ENCODE measurements at regions not wholly inside any gene's neighbourhood (a gene's known extent, or its start where the extent isn't known, plus 50 kb on each side); places are given as distances from the start of the nearest gene placed in this dataset.
"Not testable (repeated sequence)": the region's sequence is repeated elsewhere in the genome, so short reads cannot be mapped to it uniquely, and the experiment has no call there.

DNA sequence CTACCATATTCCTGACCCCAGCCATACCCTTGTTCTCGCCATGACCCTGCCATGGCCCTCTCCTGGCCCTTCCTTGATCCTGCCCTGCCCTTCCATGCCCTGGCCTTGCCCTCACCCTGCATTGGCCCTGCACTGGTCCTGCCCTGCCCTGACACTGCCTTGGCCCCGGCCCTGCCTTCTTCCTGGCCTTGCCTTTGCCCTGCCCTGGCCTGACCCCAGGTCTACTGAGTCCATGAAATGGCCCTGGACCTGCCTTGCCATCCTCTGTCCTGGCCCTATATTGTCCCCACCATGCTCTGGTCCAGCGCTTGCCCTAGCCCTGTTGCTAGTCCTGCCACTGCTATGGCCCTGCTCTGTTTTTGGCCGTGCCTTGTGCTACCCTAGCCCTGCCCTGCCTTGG is 536.1 kb downstream of the FOXD4L6 start:
- H3K4me3 ChIP-seq; in situ Hi-C loops (cut with MboI; ENCODE audit: low sequenced_read_pairs in 4 of 4); ATAC-seq; H3K4me1 ChIP-seq; intact Hi-C loops (cut with DNase I; ENCODE audit: low total_unique reads); H3K27me3 ChIP-seq; H3K9me3 ChIP-seq; H3K36me3 ChIP-seq; DNase-seq; H3K27ac ChIP-seq: not testable (repeated sequence)

DNA sequence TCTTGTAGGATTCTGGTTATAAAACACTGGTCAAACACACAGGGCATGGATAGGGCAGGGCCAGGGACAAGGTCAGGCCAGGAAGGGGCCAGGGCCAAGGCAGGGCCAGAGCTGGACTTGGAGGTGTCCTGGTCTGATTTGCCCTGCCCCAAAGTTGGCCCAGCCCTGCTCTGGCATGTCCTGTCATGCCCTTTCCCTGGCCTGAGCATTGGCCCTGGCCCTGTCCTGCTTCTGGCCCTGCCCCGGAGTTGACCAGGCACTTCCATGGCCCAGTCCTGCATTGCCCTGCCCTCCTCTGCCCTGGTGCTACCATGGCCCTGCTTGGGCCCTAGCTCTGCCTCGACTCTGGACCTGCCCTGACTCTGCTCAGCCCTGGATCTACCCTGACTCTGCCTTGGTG is 536.6 kb downstream of the FOXD4L6 start:
- H3K4me1 ChIP-seq; ATAC-seq; H3K27ac ChIP-seq; H3K9me3 ChIP-seq; H3K27me3 ChIP-seq; H3K4me3 ChIP-seq; in situ Hi-C loops (cut with MboI; ENCODE audit: low sequenced_read_pairs in 4 of 4); intact Hi-C loops (cut with DNase I; ENCODE audit: low total_unique reads); H3K36me3 ChIP-seq: not testable (repeated sequence)
- DNase-seq = peak in 1 of 2 donors; percentile 15

DNA sequence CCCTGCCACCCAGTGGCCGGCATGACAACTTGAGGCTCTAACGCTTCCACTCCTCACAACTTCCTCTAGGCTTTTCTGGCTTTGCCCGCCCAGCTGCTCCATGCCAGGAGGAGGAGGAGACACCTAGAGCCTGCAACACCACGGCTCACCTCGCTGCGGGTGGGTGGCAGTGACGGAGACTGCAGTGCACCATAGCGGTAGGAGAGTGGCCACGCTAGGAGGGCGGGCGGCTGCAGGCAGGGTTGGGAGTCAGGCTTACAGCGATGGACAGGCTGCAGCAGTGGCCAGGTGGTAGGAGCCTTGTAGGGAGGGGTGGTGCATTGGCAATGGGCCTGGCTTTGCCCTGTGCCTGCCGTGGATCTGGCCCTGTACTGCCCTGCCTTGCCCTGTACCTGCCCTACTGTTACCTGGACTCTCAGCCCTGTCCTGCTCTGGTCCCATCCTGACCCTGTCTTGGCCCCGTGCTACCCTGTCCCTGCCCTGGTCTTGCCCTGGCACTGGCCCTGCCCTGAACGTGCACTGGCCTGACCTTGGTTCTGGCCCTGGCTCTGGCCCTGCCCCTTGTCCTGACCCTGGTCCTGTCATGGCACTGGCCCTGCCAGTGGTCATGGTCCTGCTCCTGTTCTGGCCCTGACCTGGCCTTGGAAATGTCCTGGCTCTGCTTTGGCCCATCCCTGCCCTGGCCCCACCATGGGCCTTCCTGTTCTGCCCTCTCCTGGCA is 540.8 kb downstream of the FOXD4L6 start:
- ATAC-seq; H3K9me3 ChIP-seq; intact Hi-C loops (cut with DNase I; ENCODE audit: low total_unique reads); H3K4me1 ChIP-seq; H3K4me3 ChIP-seq; in situ Hi-C loops (cut with MboI; ENCODE audit: low sequenced_read_pairs in 4 of 4); H3K36me3 ChIP-seq; H3K27me3 ChIP-seq; H3K27ac ChIP-seq: not testable (repeated sequence)
- peak in 1 of 2 donors; percentile 8 for DNase-seq

DNA sequence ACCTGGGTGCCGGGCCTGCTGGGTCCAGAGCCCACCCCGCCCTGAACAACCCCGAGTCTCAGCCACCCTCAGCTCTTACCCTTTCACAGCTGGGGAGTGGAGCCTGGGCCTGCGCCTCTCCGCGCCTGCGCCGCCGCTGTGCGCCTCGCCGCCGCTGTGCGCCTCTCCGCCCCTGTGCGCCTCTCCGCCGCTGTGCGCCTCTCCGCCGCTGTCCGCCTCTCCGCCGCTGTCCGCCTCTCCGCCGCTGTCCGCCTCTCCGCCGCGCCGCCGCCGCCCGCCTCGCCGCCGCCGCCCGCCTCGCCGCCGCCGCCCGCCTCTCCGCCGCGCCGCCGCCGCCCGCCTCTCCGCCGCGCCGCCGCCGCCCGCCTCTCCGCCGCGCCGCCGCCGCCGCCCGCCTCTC is 544.4 kb downstream of the FOXD4L6 start:
- peak overlapping the region in 1 of 4 donors; percentile 25 for H3K4me3 ChIP-seq
- DNase-seq, H3K27ac ChIP-seq: not testable (repeated sequence)

DNA sequence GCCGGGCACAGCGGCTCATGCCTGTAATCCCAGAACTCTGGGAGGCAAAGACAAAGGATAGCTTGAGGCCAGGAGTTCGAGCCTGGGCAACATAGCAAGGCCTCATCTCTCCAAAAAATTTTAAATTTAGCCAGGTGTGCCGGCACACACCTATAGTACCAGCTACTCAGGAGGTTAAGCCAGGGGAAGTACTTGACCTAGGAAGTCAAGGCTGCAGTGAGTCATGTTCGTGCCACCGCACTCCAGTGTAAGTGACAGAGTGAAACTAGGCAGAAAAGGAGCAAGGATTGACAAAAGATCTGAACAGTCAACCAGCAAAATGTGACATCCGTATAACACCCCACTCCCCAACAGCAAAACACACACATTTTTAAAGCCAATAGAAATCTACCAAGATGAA is 545.3 kb downstream of the FOXD4L6 start:
- in situ Hi-C loops (cut with MboI; ENCODE audit: low sequenced_read_pairs in 4 of 4); H3K9me3 ChIP-seq; H3K4me1 ChIP-seq; H3K36me3 ChIP-seq; H3K27me3 ChIP-seq; ATAC-seq; DNase-seq; intact Hi-C loops (cut with DNase I; ENCODE audit: low total_unique reads): not testable (repeated sequence)
- Histone ChIP-seq H3K27ac (peak overlapping the region in 1 of 4 donors; percentile 31), H3K4me3 (peak overlapping the region in 1 of 4 donors; percentile 17)

More for the DNA sequence above, 544.4 kb downstream of the FOXD4L6 start:
- H3K36me3 ChIP-seq; H3K27me3 ChIP-seq; H3K4me1 ChIP-seq; in situ Hi-C loops (cut with MboI; ENCODE audit: low sequenced_read_pairs in 4 of 4); ATAC-seq; intact Hi-C loops (cut with DNase I; ENCODE audit: low total_unique reads); H3K9me3 ChIP-seq: not testable (repeated sequence)

DNA sequence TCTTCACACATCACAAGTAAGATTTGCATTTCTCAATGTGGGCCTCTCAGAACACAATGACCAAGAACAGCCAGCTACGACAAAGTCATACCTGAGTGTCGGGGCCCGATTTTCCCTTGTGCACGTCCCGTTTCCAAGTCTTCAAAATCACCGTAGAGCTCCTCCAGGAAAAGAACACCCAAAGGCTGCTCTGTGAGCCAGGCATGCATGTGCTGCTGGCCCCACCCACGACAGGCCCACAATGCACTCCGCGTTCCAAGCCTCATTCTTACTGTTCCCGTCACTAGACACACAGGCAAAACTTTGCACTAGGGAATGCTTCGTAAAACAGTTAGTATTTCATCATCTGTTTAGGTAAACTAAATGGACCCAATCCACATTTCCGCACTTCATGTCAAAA is 549.6 kb downstream of the FOXD4L6 start:
- in situ Hi-C loops (cut with MboI; ENCODE audit: low sequenced_read_pairs in 4 of 4); intact Hi-C loops (cut with DNase I; ENCODE audit: low total_unique reads); H3K27ac ChIP-seq; H3K9me3 ChIP-seq; H3K4me3 ChIP-seq; H3K4me1 ChIP-seq; ATAC-seq; H3K27me3 ChIP-seq; H3K36me3 ChIP-seq: not testable (repeated sequence)
- peak in 1 of 2 donors; percentile 3 for DNase-seq

All from gastrocnemius medialis (tissue), 4 donors.